CD4-positive, CD25-positive, alpha-beta regulatory T cell (primary cell): ENCODE measurements at regions not wholly inside any gene's neighbourhood (a gene's known extent, or its start where the extent isn't known, plus 50 kb on each side); places are given as distances from the start of the nearest gene placed in this dataset.
"Not testable (repeated sequence)": the region's sequence is repeated elsewhere in the genome, so short reads cannot be mapped to it uniquely, and the experiment has no call there.

Experiments
- ATAC-seq, 2 donors: fragments of 150-1000 bp; cut with Tn5 transposase; one replicate each; pipeline ENCODE4 v1.10.0; 2021; ENCODE audit warnings: low read depth in 2 of 2, moderate number of reproducible peaks in 2 of 2, moderate library complexity in 1 of 2
- DNase-seq, 3 donors: peaks; one replicate each; pipeline versions ENCODE4 v3.0.0 to v3.0.0-alpha.2; 2012 to 2022; ENCODE audit warnings: mixed read lengths in 1 of 3
- H3K27ac ChIP-seq: one replicate; pipeline ENCODE4 v1.7.0; 2013; ENCODE audit warnings: mild to moderate bottlenecking, low read length; ENCODE audit not compliant: insufficient read depth, poor library complexity, severe bottlenecking
- H3K27me3 ChIP-seq: one replicate; pipeline ENCODE4 v1.7.0; 2013; ENCODE audit warnings: low read length; ENCODE audit not compliant: control insufficient read depth, insufficient read depth
- H3K36me3 ChIP-seq: one replicate; pipeline ENCODE4 v1.7.0; 2013; ENCODE audit warnings: mild to moderate bottlenecking, low read length, moderate library complexity; ENCODE audit not compliant: control insufficient read depth, insufficient read depth
- H3K4me1 ChIP-seq: 2 replicates; pipeline ENCODE4 v1.7.0; 2013; ENCODE audit warnings: mild to moderate bottlenecking, low read length; ENCODE audit not compliant: insufficient read depth, control insufficient read depth, poor library complexity, severe bottlenecking
- H3K4me3 ChIP-seq: one replicate; pipeline ENCODE4 v1.7.0; 2013; ENCODE audit warnings: low read depth, mild to moderate bottlenecking, low read length, moderate library complexity
- H3K9me3 ChIP-seq, 2 experiments: 1 replicate in 1 of 2; 2 replicates in 1 of 2; pipeline ENCODE4 v1.7.0; 2013; ENCODE audit warnings: low read length in 2 of 2, mild to moderate bottlenecking in 1 of 2, moderate library complexity in 1 of 2; ENCODE audit not compliant: control insufficient read depth in 2 of 2
- H3K27ac Mint-ChIP-seq, 3 donors: one replicate each; pipeline ENCODE4 v1.8.0; 2020 to 2022; ENCODE audit warnings: mild to moderate bottlenecking in 3 of 3, mixed read lengths in 3 of 3, moderate library complexity in 2 of 3
- H3K27me3 Mint-ChIP-seq: one replicate; pipeline ENCODE4 v1.8.0; 2022; ENCODE audit warnings: mild to moderate bottlenecking, mixed read lengths
- H3K36me3 Mint-ChIP-seq: one replicate; pipeline ENCODE4 v1.8.0; 2020; ENCODE audit warnings: mixed read lengths
- H3K4me1 Mint-ChIP-seq, 4 donors: one replicate each; pipeline ENCODE4 v1.8.0; 2020 to 2022; ENCODE audit warnings: mixed read lengths in 4 of 4, mild to moderate bottlenecking in 1 of 4
- H3K4me3 Mint-ChIP-seq, 4 donors: one replicate each; pipeline ENCODE4 v1.8.0; 2020 to 2022; ENCODE audit warnings: mild to moderate bottlenecking in 4 of 4, mixed read lengths in 4 of 4, moderate library complexity in 3 of 4
- H3K9me3 Mint-ChIP-seq, 7 donors: one replicate each; pipeline ENCODE4 v1.8.0; 2020 to 2022; ENCODE audit warnings: mixed read lengths in 7 of 7, mild to moderate bottlenecking in 3 of 7, moderate library complexity in 2 of 7

GRCh38 chr10:47683826-47684475 lies 79.4 kb downstream of the SYT15B start:
- not testable (repeated sequence) for H3K9me3 Mint-ChIP-seq, H3K36me3 ChIP-seq

DNA sequence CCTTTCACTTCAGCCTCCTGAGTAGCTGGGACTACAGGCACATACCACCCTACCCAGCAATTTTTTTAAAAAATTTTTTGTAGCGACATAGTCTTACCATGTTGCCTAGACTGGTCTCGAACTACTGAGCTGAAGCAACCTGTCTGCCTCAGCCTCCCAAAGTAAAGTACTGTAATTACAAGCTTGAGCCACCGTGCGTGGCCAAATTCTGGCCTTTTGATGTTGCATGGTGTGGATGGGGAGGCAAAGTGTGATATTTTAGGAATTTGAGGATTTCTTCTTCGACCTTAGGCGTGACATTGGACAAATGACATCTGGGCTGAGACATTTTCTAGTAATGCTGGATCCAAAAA lies 81.8 kb downstream of the SYT15B start:
- H3K27me3 Mint-ChIP-seq, DNase-seq, H3K4me3 ChIP-seq, H3K27ac Mint-ChIP-seq, H3K4me1 Mint-ChIP-seq, H3K36me3 ChIP-seq, ATAC-seq, H3K27ac ChIP-seq, H3K36me3 Mint-ChIP-seq, H3K4me1 ChIP-seq, H3K9me3 ChIP-seq, H3K27me3 ChIP-seq, H3K4me3 Mint-ChIP-seq, H3K9me3 Mint-ChIP-seq: not testable (repeated sequence)

More at GRCh38 chr10:47683826-47684475, 79.4 kb downstream of the SYT15B start:
- not testable (repeated sequence) for H3K27ac ChIP-seq, H3K27me3 ChIP-seq, H3K36me3 Mint-ChIP-seq, H3K9me3 ChIP-seq, ATAC-seq, H3K4me3 Mint-ChIP-seq, DNase-seq, H3K4me1 ChIP-seq, H3K4me3 ChIP-seq, H3K4me1 Mint-ChIP-seq, H3K27ac Mint-ChIP-seq, H3K27me3 Mint-ChIP-seq

- not testable (repeated sequence) for H3K4me1 ChIP-seq, H3K27ac ChIP-seq, H3K9me3 Mint-ChIP-seq, H3K27me3 Mint-ChIP-seq, ATAC-seq, H3K4me3 Mint-ChIP-seq, H3K4me3 ChIP-seq, H3K4me1 Mint-ChIP-seq, DNase-seq, H3K36me3 Mint-ChIP-seq, H3K36me3 ChIP-seq, H3K9me3 ChIP-seq, H3K27ac Mint-ChIP-seq, H3K27me3 ChIP-seq
These were observed 82.3 kb downstream of the SYT15B start for GRCh38 chr10:47680848-47681637.

DNA sequence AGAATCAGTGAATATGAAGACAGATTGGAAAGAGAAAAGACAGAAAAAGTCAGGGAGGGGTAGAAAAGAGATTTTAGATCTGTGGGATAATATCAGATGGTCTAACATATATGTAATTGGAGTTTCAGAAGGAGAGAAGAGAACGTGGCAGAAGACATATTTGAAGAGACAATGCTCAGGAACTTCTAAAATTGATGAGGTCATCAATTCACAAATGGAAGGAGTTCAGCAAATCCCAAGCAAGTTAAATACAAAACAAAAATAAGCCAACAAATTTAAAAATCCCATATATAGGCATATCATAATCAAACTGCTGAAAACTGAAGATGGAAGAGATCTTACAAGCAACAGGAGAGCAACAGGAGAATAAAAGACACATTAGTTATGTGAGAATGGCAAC lies 87.3 kb downstream of the SYT15B start:
- H3K27me3 ChIP-seq, H3K4me3 Mint-ChIP-seq, H3K36me3 Mint-ChIP-seq, H3K36me3 ChIP-seq, H3K4me1 Mint-ChIP-seq, H3K27ac Mint-ChIP-seq, DNase-seq, H3K9me3 ChIP-seq, H3K27ac ChIP-seq, H3K27me3 Mint-ChIP-seq, H3K4me1 ChIP-seq, H3K4me3 ChIP-seq, H3K9me3 Mint-ChIP-seq, ATAC-seq: not testable (repeated sequence)

DNA sequence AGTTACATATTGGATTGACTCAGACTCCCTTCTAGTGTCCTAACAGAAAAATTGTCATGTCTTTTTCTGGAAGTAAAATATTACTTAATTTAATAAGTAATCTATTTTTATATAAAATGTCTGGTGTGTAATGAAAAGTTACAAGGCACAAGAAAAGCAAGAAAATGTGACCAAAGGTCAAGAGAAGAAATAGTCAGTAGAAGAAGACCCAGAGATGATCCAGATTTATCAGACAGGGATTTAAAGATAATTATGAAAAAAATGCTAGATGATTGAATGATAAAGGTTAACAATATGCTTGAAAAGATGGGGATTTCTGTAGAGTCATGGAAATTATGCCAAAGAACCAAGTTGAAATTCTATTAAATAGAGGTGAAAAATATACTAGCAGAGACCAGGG lies 87.8 kb downstream of the SYT15B start:
- not testable (repeated sequence) for H3K4me3 Mint-ChIP-seq, H3K27ac ChIP-seq, H3K4me1 Mint-ChIP-seq, H3K4me1 ChIP-seq, ATAC-seq, H3K36me3 Mint-ChIP-seq, H3K27ac Mint-ChIP-seq, H3K27me3 ChIP-seq, H3K9me3 Mint-ChIP-seq, H3K27me3 Mint-ChIP-seq, H3K9me3 ChIP-seq, DNase-seq, H3K36me3 ChIP-seq, H3K4me3 ChIP-seq

DNA sequence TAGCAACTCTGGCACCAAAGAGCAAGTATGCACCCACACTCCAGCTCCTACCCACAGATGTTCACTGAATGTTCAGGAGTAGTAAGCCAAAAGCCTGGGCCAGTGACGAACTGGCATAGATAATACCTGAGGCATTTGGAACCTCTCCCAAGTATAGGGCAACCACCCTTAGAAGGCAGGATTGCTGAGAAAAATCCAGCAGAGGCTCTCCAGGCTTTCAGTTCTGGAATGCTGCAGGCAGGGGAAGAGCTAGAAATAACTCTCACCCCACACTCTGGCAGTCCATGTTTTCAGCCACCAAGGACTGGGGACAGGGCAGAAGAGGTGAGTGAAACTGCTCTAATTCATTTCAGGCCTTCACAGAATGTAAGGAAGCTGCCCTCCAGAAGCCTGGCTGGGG lies 90.3 kb downstream of the SYT15B start:
- H3K4me1 ChIP-seq, H3K4me1 Mint-ChIP-seq, H3K4me3 Mint-ChIP-seq, H3K27ac Mint-ChIP-seq, H3K27me3 ChIP-seq, ATAC-seq, DNase-seq, H3K36me3 Mint-ChIP-seq, H3K27ac ChIP-seq, H3K9me3 Mint-ChIP-seq, H3K9me3 ChIP-seq, H3K36me3 ChIP-seq, H3K27me3 Mint-ChIP-seq, H3K4me3 ChIP-seq: not testable (repeated sequence)

GRCh38 chr10:47670857-47671256 lies 92.5 kb downstream of the SYT15B start:
- not testable (repeated sequence) for H3K36me3 ChIP-seq, H3K27ac Mint-ChIP-seq, ATAC-seq, H3K27ac ChIP-seq, H3K4me1 Mint-ChIP-seq, DNase-seq, H3K4me1 ChIP-seq, H3K27me3 Mint-ChIP-seq, H3K4me3 ChIP-seq, H3K27me3 ChIP-seq, H3K9me3 Mint-ChIP-seq, H3K36me3 Mint-ChIP-seq, H3K4me3 Mint-ChIP-seq, H3K9me3 ChIP-seq

DNA sequence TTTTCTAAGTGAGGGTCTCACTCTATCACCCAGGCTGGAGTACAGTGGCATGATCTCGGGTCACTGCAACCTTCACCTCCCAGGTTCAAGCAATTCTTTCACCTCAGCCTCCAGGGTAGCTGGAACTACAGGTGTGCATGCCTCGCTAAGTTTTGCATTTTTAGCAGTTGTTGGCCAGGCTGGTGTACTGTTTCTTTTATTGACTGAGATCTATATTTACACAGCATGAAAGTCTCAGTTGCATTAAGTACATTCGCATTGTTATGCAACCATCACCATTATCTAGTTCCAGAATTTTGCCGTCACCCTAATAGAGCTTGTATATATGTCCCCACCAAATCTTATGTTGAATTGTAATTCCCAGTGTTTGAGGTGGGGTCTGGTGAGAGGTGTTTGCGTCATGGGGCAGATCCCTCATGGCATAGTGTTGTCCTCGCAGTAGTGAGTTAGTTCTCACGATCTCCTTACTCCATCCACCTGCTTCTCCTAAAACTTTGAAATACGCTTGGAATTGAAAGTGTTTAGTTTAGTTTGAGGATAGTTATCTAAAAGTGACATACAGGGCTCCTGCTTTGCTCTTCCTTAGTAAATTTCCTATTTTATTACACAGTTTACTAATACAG lies 101.3 kb downstream of the SYT15B start:
- H3K27me3 ChIP-seq, H3K36me3 ChIP-seq, ATAC-seq, H3K9me3 Mint-ChIP-seq, H3K27ac ChIP-seq, H3K4me3 Mint-ChIP-seq, H3K4me1 Mint-ChIP-seq, H3K4me1 ChIP-seq, H3K27ac Mint-ChIP-seq, H3K4me3 ChIP-seq, DNase-seq, H3K9me3 ChIP-seq, H3K27me3 Mint-ChIP-seq, H3K36me3 Mint-ChIP-seq: not testable (repeated sequence)
